B cell (primary cell): ENCODE measurements at regions not wholly inside any gene's neighbourhood (a gene's known extent, or its start where the extent isn't known, plus 50 kb on each side); places are given as distances from the start of the nearest gene placed in this dataset.

Experiments used
- ATAC-seq: fragments of 200-7000 bp; cut with Tn5 transposase; one replicate; pipeline ENCODE4 v1.10.0; 2021; ENCODE audit warnings: low read depth, mild to moderate bottlenecking, moderate number of reproducible peaks, moderate library complexity
- CTCF ChIA-PET: fragments of 350-600 bp; sonication (Branson Sonifier 250); formaldehyde crosslinking; loops from one replicate; lab custom pipeline; 2021; ENCODE audit warnings: antibody characterized with exemption, inconsistent platforms; lab: Charles Lee
- POLR2A ChIA-PET: fragments of 350-600 bp; sonication (Branson Sonifier 250); formaldehyde crosslinking; loops from one replicate; lab custom pipeline; 2021; ENCODE audit warnings: antibody characterized with exemption; lab: Charles Lee
- DNase-seq: peaks from one replicate; pipeline ENCODE4 v3.0.0; 2013
- H2AFZ ChIP-seq: 2 replicates; pipeline ENCODE4 v1.6.1; 2012; ENCODE audit warnings: mild to moderate bottlenecking, low read depth, low read length; ENCODE audit not compliant: insufficient read depth, poor library complexity, severe bottlenecking
- H3K27ac ChIP-seq, 2 donors: 1 replicate in 1 of 2; 2 replicates in 1 of 2; pipeline ENCODE4 v1.5.1; 2012 to 2013; ENCODE audit warnings: low read length in 2 of 2, mild to moderate bottlenecking in 2 of 2, moderate library complexity in 1 of 2
- H3K27me3 ChIP-seq, 4 experiments: fragments of 200-600 bp in 1 of 4; sonication (generic) in 1 of 4; replicated peaks in 1 of 4; 1 replicate in 2 of 4; 2 replicates in 2 of 4; pipeline versions ENCODE4 v1.6.1 to v1.7.0; 2013 to 2016; ENCODE audit warnings: low read length in 3 of 4, mild to moderate bottlenecking in 2 of 4, mixed read lengths in 1 of 4, moderate library complexity in 1 of 4; ENCODE audit not compliant: insufficient read depth in 4 of 4, control insufficient read depth in 3 of 4; ENCODE audit errors: control extremely low read depth in 1 of 4
- H3K36me3 ChIP-seq, 2 experiments: replicated peaks in 1 of 2; 1 replicate in 1 of 2; 2 replicates in 1 of 2; pipeline versions ENCODE4 v1.6.1 to v1.7.1; 2013; ENCODE audit warnings: low read length in 1 of 2; ENCODE audit not compliant: insufficient read depth in 2 of 2, control insufficient read depth in 1 of 2; ENCODE audit errors: control extremely low read depth in 1 of 2, extremely low read depth in 1 of 2
- H3K4me1 ChIP-seq, 2 donors: fragments of 200-600 bp in 1 of 2; sonication (generic) in 1 of 2; 1 replicate in 1 of 2; 2 replicates in 1 of 2; pipeline versions ENCODE4 v1.5.1 to v1.6.1; 2013 to 2017; ENCODE audit warnings: low read length in 2 of 2; ENCODE audit not compliant: control insufficient read depth in 2 of 2, insufficient read depth in 2 of 2
- H3K4me2 ChIP-seq: replicated peaks from 2 replicates; pipeline ENCODE3; 2012; ENCODE audit warnings: mild to moderate bottlenecking, low read depth, low read length; ENCODE audit not compliant: poor library complexity, severe bottlenecking
- H3K4me3 ChIP-seq, 5 experiments: fragments of 200-600 bp in 1 of 5; sonication (generic) in 1 of 5; 1 replicate in 3 of 5; 2 replicates in 2 of 5; pipeline versions ENCODE4 v1.5.1 to v1.7.0; 2011 to 2016; ENCODE audit warnings: low read length in 4 of 5, mild to moderate bottlenecking in 4 of 5, low read depth in 2 of 5, control low read depth in 1 of 5, moderate library complexity in 1 of 5; ENCODE audit not compliant: insufficient read depth in 1 of 5; ENCODE audit errors: control extremely low read depth in 1 of 5, extremely low read depth in 1 of 5
- H3K79me2 ChIP-seq: fragments of 200-600 bp; sonication (generic); one replicate; pipeline ENCODE4 v1.6.0; 2016; ENCODE audit warnings: low read length; ENCODE audit not compliant: control insufficient read depth, insufficient read depth
- H3K9ac ChIP-seq: fragments of 200-600 bp; sonication (generic); 2 replicates; pipeline ENCODE4 v1.6.1; 2017; ENCODE audit warnings: mild to moderate bottlenecking, low read length, moderate library complexity
- H3K9me3 ChIP-seq, 3 donors: one replicate each; pipeline versions ENCODE4 v1.6.1 to v1.7.1; 2013; ENCODE audit warnings: low read length in 2 of 3; ENCODE audit not compliant: control insufficient read depth in 2 of 3, insufficient read depth in 1 of 3; ENCODE audit errors: control extremely low read depth in 1 of 3
- H4K20me1 ChIP-seq: 2 replicates; pipeline ENCODE4 v1.6.0; 2012; ENCODE audit warnings: mild to moderate bottlenecking, low read length; ENCODE audit not compliant: insufficient read depth, control insufficient read depth, poor library complexity, severe bottlenecking
- H3K27ac Mint-ChIP-seq: one replicate; pipeline ENCODE4 v1.8.0; 2021; ENCODE audit warnings: mixed read lengths
- H3K27me3 Mint-ChIP-seq: one replicate; pipeline ENCODE4 v1.8.0; 2021; ENCODE audit warnings: mixed read lengths
- H3K4me1 Mint-ChIP-seq: one replicate; pipeline ENCODE4 v1.8.0; 2021; ENCODE audit warnings: mixed read lengths
- H3K4me3 Mint-ChIP-seq: one replicate; pipeline ENCODE4 v1.8.0; 2021; ENCODE audit warnings: mixed read lengths
- H3K9me3 Mint-ChIP-seq: one replicate; pipeline ENCODE4 v1.8.0; 2022; ENCODE audit warnings: mixed read lengths; ENCODE audit not compliant: insufficient read depth
- CTCF ChIP-seq: fragments of 200-600 bp; IDR thresholded peaks from one replicate; pipeline ENCODE4 v1.8.0; 2022; ENCODE audit warnings: antibody characterized with exemption, mild to moderate bottlenecking
- EZH2 ChIP-seq: IDR thresholded peaks from 2 replicates; pipeline ENCODE4 v1.6.1; 2012; ENCODE audit warnings: borderline replicate concordance, low read depth, mild to moderate bottlenecking, moderate library complexity, low read length; ENCODE audit not compliant: insufficient read depth, poor library complexity, severe bottlenecking
- WGBS: methylation state at CpG from one replicate; pipeline ENCODE4 v1.1.5; 2013; ENCODE audit warnings: missing lambda C conversion rate; ENCODE audit not compliant: insufficient coverage; 5-methylcytosine and 5-hydroxymethylcytosine counted together
- intact Hi-C: fragments of 100-400 bp; cut with micrococcal nuclease; formaldehyde crosslinking; loops from one replicate; pipeline ENCODE4 v1.10.0; 2022

GRCh38 chr14:98208211-98208611, 1063.8 kb downstream of the BCL11B start:
- no peak overlapping the region for H2AFZ ChIP-seq
- DNase-seq (no peak), ATAC-seq (no peak)
- no peaks in the 10 kb centered on the region for H3K27me3 ChIP-seq
- POLR2A ChIA-PET, result no interaction called here
- H3K4me3 Mint-ChIP-seq, result no peak overlapping the region
- H3K4me3 ChIP-seq, result no peak overlapping the region
- TF ChIP-seq EZH2 (no peak), CTCF (no peak)
- intact Hi-C loops, result no loop called here
- H3K9me3 Mint-ChIP-seq, result no peaks in the 10 kb centered on the region
- H3K9me3 ChIP-seq, result peaks cover 0 to 15% (median 0%) of the 10 kb centered on the region in 3 donors
- no peaks in the 10 kb centered on the region for H4K20me1 ChIP-seq
- no peak overlapping the region for H3K4me2 ChIP-seq
- H3K27ac ChIP-seq, result no peak overlapping the region
- no peaks in the 10 kb centered on the region for H3K36me3 ChIP-seq
- H3K9ac ChIP-seq, result no peak overlapping the region
- CTCF ChIA-PET, result no interaction called here
- H3K27ac Mint-ChIP-seq, result no peak overlapping the region
- H3K4me1 ChIP-seq, result no peaks in the 10 kb centered on the region
- no peaks in the 10 kb centered on the region for H3K79me2 ChIP-seq
- H3K27me3 Mint-ChIP-seq, result no peaks in the 10 kb centered on the region
- no peaks in the 10 kb centered on the region for H3K4me1 Mint-ChIP-seq

GRCh38 chr14:98208943-98209342, 1063.1 kb downstream of the BCL11B start:
- no peak overlapping the region for H3K4me3 Mint-ChIP-seq
- TF ChIP-seq CTCF, result no peak
- TF ChIP-seq EZH2, result no peak
- ATAC-seq, result no peak
- H3K27me3 Mint-ChIP-seq, result no peaks in the 10 kb centered on the region
- DNase-seq, result no peak
- Histone ChIP-seq H3K9me3 (peaks cover 0 to 15% (median 0%) of the 10 kb centered on the region in 3 donors), H3K27me3 (no peaks in the 10 kb centered on the region), H3K36me3 (no peaks in the 10 kb centered on the region), H3K9ac (no peak overlapping the region), H3K79me2 (no peaks in the 10 kb centered on the region), H3K4me3 (no peak overlapping the region), H3K27ac (no peak overlapping the region), H3K4me1 (no peaks in the 10 kb centered on the region), H2AFZ (no peak overlapping the region), H3K4me2 (no peak overlapping the region), H4K20me1 (no peaks in the 10 kb centered on the region)
- ChIA-PET POLR2A (no interaction called here), CTCF (no interaction called here)
- H3K9me3 Mint-ChIP-seq, result no peaks in the 10 kb centered on the region
- no peak overlapping the region for H3K27ac Mint-ChIP-seq
- no peaks in the 10 kb centered on the region for H3K4me1 Mint-ChIP-seq
- intact Hi-C loops, result no loop called here
- 100% methylated on average over 3 of the region's 4 CpGs for WGBS
